ENCODE measurements at regions not wholly inside any gene's neighbourhood (a gene's known extent, or its start where the extent isn't known, plus 50 kb on each side); places are given as distances from the start of the nearest gene placed in this dataset.

DNA sequence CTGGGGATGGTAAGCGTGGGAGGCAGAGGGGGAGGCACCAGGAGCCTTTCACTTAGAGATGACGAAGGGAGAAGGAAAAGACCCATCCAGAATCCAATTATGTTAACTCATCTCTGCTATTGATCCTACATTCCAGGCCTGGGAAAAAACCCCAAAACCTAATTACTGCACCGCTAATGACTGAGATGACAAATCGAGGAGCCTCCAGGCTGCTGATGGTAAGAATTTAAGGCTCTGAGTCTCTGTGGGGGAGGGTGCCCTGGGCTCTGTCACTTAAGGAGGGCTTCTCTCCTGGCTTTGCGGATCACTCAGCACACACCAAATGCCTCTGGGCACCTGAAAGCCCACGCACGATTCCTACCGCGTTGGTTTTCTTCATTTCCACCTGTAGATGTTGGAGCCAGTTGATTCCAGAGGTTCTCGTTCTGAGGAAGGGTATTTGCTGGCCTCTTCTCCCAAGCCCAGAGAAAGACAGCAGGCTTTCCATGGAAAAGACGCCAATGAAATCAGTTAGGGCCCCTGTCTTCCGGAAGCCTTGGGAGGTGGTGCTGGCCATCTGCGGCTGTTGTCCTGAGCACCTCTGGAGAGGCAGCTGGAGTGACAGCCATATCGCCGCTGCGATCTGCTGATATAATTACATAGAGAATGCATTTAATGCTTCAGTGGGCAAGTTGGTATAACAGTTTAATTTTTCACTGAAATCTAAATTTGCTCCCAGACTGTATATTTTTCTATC lies 751.2 kb downstream of the BRD1 start:
- TF ChIP-seq TCF4 (CRISPR knock-in tag; IDR thresholded peaks at IDR 0.05; ENCODE audit: borderline replicate concordance) (peak; percentile 16; the same call in 1 of the 2 replicates), ZFP30 (CRISPR knock-in tag; IDR thresholded peaks at IDR 0.05) (no peak), OSR1 (CRISPR knock-in tag; IDR thresholded peaks at IDR 0.05) (no peak), ZNF8 (CRISPR knock-in tag; IDR thresholded peaks at IDR 0.05) (no peak)
- ATAC-seq, result no peak

DNA sequence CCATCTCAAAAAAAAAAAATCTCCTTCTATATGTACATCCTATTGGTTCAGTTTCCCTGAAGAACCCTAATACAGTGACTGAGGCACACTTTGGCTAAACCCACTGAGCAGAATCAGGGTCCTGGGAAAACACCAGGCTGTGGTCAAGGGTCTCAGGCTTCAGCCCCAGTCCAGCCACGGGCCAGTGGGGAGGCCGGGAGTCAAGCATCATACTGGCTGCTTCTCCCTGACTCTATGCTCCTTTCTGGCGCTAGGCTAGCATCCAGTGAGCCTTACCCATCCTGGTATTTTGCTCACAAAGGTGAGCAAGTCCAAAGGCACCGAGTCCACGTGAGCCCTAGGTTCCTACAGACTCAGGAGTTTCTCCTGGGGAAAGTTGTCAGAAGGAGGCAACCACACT lies 752.5 kb downstream of the BRD1 start:
- ATAC-seq, result no peak
- TF ChIP-seq ESRRG (CRISPR knock-in tag; IDR thresholded peaks at IDR 0.05), result no peak
- no peak for TF ChIP-seq TSHZ2 (CRISPR knock-in tag; IDR thresholded peaks at IDR 0.05)
- no peak for TF ChIP-seq SNAI2 (CRISPR knock-in tag; IDR thresholded peaks at IDR 0.05)
- TF ChIP-seq, protein P1, sequence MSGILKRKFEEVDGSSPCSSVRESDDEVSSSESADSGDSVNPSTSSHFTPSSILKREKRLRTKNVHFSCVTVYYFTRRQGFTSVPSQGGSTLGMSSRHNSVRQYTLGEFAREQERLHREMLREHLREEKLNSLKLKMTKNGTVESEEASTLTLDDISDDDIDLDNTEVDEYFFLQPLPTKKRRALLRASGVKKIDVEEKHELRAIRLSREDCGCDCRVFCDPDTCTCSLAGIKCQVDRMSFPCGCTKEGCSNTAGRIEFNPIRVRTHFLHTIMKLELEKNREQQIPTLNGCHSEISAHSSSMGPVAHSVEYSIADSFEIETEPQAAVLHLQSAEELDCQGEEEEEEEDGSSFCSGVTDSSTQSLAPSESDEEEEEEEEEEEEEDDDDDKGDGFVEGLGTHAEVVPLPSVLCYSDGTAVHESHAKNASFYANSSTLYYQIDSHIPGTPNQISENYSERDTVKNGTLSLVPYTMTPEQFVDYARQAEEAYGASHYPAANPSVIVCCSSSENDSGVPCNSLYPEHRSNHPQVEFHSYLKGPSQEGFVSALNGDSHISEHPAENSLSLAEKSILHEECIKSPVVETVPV (CRISPR knock-in tag; IDR thresholded peaks at IDR 0.05), result no peak
- TF ChIP-seq ZNF8 (CRISPR knock-in tag; IDR thresholded peaks at IDR 0.05), result no peak
- no peak for TF ChIP-seq ZNF565 (CRISPR knock-in tag; conservative IDR thresholded peaks at IDR 0.05; ENCODE audit: low read depth)
- TF ChIP-seq OSR1 (CRISPR knock-in tag; IDR thresholded peaks at IDR 0.05), result no peak
- TF ChIP-seq PATZ1 (CRISPR knock-in tag; IDR thresholded peaks at IDR 0.05; ENCODE audit: borderline replicate concordance), result no peak
- TF ChIP-seq POU6F1 (CRISPR knock-in tag; IDR thresholded peaks at IDR 0.05; ENCODE audit: borderline replicate concordance, low read depth), result no peak
- TF ChIP-seq PPARA (CRISPR knock-in tag; IDR thresholded peaks at IDR 0.05; ENCODE audit: borderline replicate concordance), result no peak
- TF ChIP-seq GLIS3 (CRISPR knock-in tag; IDR thresholded peaks at IDR 0.05), result no peak
- no peak for TF ChIP-seq TCF4 (CRISPR knock-in tag; IDR thresholded peaks at IDR 0.05; ENCODE audit: borderline replicate concordance)
- TF ChIP-seq TOX (CRISPR knock-in tag; IDR thresholded peaks at IDR 0.05; ENCODE audit: borderline replicate concordance), result no peak
- no peak for TF ChIP-seq ZFP30 (CRISPR knock-in tag; IDR thresholded peaks at IDR 0.05)
- no peak for TF ChIP-seq ZFP3 (CRISPR knock-in tag; IDR thresholded peaks at IDR 0.05)
- no peak for TF ChIP-seq CSDC2 (CRISPR knock-in tag; IDR thresholded peaks at IDR 0.05)
- no peak for TF ChIP-seq ZNF70 (CRISPR knock-in tag; IDR thresholded peaks at IDR 0.05)

GRCh38 chr22:49073873-49074417 lies 753.7 kb downstream of the BRD1 start:
- TF ChIP-seq GLIS3 (CRISPR knock-in tag; IDR thresholded peaks at IDR 0.05) (no peak), POU6F1 (CRISPR knock-in tag; IDR thresholded peaks at IDR 0.05; ENCODE audit: borderline replicate concordance, low read depth) (no peak), PPARA (CRISPR knock-in tag; IDR thresholded peaks at IDR 0.05; ENCODE audit: borderline replicate concordance) (no peak), ZFP3 (CRISPR knock-in tag; IDR thresholded peaks at IDR 0.05) (no peak), ISL1 (CRISPR knock-in tag; IDR thresholded peaks at IDR 0.05) (no peak), ARNTL (CRISPR knock-in tag; IDR thresholded peaks at IDR 0.05; ENCODE audit: borderline replicate concordance, low read depth) (no peak), ZFP30 (CRISPR knock-in tag; IDR thresholded peaks at IDR 0.05) (no peak)
- no peak for ATAC-seq

Data from SK-N-SH treated with all-trans-retinoic acid at 6 μM for 48 hours (cell line).